Activated T-cell treated with anti-CD3 and anti-CD28 coated beads, Interleukin-2, amount 50 U/mL, for 4 hours (primary cell): ENCODE measurements at regions not wholly inside any gene's neighbourhood (a gene's known extent, or its start where the extent isn't known, plus 50 kb on each side); places are given as distances from the start of the nearest gene placed in this dataset.
"Not testable (repeated sequence)": the region's sequence is repeated elsewhere in the genome, so short reads cannot be mapped to it uniquely, and the experiment has no call there.

ENCODE experiments used
- ATAC-seq, 2 donors: fragments of 200-7000 bp; cut with Tn5 transposase; one replicate each; pipeline ENCODE4 v1.10.0; 2021
- DNase-seq: peaks from one replicate; pipeline ENCODE4 v3.0.0-alpha.2; 2020
- H3K27me3 Mint-ChIP-seq: one replicate; pipeline ENCODE4 v1.8.0; 2021; ENCODE audit warnings: low read depth, mixed read lengths
- H3K36me3 Mint-ChIP-seq: one replicate; pipeline ENCODE4 v1.8.0; 2022; ENCODE audit warnings: mixed read lengths; ENCODE audit not compliant: insufficient read depth
- H3K4me1 Mint-ChIP-seq: one replicate; pipeline ENCODE4 v1.8.0; 2021; ENCODE audit warnings: low read depth, mixed read lengths
- H3K4me3 Mint-ChIP-seq: one replicate; pipeline ENCODE4 v1.8.0; 2021; ENCODE audit warnings: mild to moderate bottlenecking, moderate library complexity, mixed read lengths
- H3K9me3 Mint-ChIP-seq: one replicate; pipeline ENCODE4 v1.8.0; 2021; ENCODE audit warnings: mixed read lengths

DNA sequence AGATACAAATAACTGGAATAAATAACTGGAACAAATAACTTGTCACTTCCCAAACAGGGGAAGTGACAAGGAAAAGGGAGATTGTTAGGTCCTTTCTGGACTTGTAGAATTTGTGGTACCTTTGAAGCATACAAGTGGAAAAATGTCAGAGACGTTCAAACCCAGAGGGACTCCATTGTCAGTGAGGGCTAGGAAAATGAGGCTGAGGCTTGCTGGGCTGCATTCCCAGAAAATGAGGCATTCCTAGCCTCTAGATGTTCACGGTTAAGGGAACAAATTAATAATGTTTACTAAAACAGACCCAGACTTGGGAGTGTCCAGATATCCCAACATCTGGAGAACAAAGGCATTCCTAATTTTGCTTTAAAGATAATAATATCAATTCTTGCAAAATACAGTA lies 1158.0 kb downstream of the PCDH9 start:
- H3K9me3 Mint-ChIP-seq, H3K4me3 Mint-ChIP-seq, ATAC-seq, DNase-seq, H3K4me1 Mint-ChIP-seq, H3K27me3 Mint-ChIP-seq, H3K36me3 Mint-ChIP-seq: not testable (repeated sequence)

DNA sequence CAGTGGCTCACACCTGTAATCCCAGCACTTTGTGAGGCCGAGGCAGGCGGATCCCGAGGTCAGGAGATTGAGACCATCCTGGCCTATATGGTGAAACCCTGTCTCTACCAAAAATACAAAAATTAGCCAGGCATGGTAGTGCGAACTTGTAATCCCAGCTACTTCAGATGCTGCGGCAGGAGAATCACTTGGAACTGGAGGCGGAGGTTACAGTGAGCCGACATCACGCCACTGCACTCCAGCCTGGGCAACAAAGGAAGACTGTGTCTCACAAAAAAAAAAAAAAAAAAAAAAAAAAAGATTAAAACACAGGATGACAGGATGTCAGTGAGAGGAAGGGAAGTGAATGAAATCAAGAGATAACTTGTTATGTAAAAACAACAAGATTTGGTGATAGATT lies 1158.5 kb downstream of the PCDH9 start:
- Mint-ChIP-seq H3K9me3 (peaks cover 5% of the 10 kb centered on the region), H3K36me3 (no peaks in the 10 kb centered on the region), H3K27me3 (no peaks in the 10 kb centered on the region), H3K4me1 (no peaks in the 10 kb centered on the region), H3K4me3 (no peak overlapping the region)
- DNase-seq: no peak
- ATAC-seq: no peak

DNA sequence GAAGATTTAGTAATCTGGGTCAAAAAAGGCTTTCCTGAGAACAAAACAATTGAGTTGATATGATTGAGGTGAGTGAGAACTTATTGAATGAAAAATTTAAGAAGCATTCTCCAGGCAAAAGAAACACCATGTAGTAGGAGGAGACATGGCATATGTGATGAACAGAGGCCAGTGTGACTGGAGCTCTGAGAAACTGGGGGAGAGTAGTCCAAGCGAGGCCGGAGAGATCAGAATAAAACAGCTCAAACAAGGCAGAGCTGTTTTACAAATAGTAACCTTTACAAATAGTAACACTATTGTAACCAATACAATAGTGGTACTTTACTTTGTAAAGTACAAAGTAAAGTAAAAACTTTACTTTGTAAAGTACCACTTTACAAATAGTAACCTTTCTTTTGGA lies 1159.1 kb downstream of the PCDH9 start:
- no peak for ATAC-seq

DNA sequence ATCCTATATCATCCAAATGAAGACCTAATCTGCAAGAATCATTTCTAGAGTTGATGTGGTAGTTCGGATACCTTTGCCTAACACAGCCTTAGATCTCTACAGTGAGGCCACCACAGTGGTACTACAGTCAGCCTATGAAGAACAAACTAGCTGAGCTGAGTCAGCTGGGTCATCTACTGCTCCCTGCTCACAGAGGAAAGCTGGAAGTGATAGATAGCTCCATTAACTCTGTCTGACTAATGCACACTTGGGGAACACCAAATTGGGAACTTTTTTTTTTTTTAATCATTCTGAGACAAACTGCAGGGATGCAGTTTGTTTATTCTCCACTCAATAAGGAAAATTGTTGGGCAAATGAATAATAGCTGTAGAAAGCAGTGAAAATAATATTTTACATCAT lies 1160.6 kb downstream of the PCDH9 start:
- H3K4me3 Mint-ChIP-seq: no peak overlapping the region
- ATAC-seq (no peak), DNase-seq (no peak)
- peaks cover 5% of the 10 kb centered on the region for H3K9me3 Mint-ChIP-seq
- no peaks in the 10 kb centered on the region for H3K4me1 Mint-ChIP-seq
- H3K27me3 Mint-ChIP-seq: no peaks in the 10 kb centered on the region
- H3K36me3 Mint-ChIP-seq: no peaks in the 10 kb centered on the region

More for the DNA sequence above, 1159.1 kb downstream of the PCDH9 start:
- Mint-ChIP-seq H3K4me3 (no peak overlapping the region), H3K27me3 (no peaks in the 10 kb centered on the region), H3K36me3 (no peaks in the 10 kb centered on the region), H3K4me1 (no peaks in the 10 kb centered on the region), H3K9me3 (peaks cover 5% of the 10 kb centered on the region)
- no peak for DNase-seq

DNA sequence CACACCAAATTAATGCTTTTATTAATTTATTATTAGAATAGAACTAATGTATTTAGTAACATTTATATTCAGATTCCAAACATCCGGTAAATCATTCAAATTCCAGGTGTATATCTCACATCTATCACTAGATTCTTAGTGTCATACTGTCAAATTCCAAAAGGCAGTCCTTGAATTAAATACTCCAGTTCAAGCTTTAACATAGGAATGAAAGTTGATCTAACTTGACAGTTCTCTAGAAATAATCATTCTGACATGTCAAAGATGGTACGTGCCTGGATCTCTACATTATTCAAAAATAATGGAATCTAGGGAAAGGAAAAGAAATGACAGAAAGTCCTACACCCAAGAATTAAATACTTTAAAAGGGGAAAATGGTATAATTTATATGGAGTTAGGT lies 1161.5 kb downstream of the PCDH9 start:
- Mint-ChIP-seq H3K4me1 (no peaks in the 10 kb centered on the region), H3K4me3 (no peak overlapping the region), H3K9me3 (peaks cover 5% of the 10 kb centered on the region), H3K27me3 (no peaks in the 10 kb centered on the region), H3K36me3 (no peaks in the 10 kb centered on the region)
- ATAC-seq (no peak), DNase-seq (no peak)

DNA sequence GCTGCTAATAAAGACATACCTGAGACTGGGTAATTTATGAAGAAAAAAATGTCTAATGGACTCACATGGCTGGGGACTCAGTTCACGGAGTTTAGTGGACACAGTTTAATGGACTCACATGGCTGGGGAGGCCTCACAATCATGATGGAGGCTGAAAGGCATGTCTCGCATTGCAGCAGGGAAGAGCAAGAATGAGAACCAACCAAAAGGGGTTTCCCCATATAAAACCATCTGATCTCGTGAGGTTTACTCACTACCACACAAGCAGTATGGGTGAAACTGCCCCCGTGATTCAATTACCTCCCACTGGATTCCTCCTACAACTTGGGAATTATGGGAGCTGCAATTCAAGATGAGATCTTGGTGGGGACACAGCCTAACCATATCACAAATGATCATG lies 1181.2 kb downstream of the PCDH9 start:
- ATAC-seq: no peak
- Mint-ChIP-seq H3K4me1 (no peaks in the 10 kb centered on the region), H3K4me3 (no peak overlapping the region), H3K9me3 (peaks cover 12% of the 10 kb centered on the region), H3K36me3 (no peaks in the 10 kb centered on the region), H3K27me3 (no peaks in the 10 kb centered on the region)
- DNase-seq: no peak

DNA sequence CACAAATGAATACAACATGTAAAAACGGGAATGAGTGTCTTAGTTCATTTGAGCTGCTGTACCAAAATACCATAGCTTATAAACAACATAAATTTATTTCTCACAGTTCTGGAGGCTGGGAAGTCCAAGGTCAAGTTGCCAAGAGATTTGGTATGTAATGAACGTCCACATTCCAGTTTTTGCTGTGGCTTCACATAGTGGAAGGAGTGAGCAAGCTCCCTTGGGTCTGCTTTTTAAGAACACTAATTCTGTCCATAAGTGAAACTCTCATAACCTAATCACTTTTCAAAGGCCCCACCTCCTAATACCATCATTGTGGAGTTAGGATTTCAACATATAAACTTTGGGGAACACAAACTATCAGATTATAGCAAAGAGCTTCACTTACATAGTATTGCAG lies 1189.6 kb downstream of the PCDH9 start:
- no peaks in the 10 kb centered on the region for H3K4me1 Mint-ChIP-seq
- H3K36me3 Mint-ChIP-seq: no peaks in the 10 kb centered on the region
- no peak for DNase-seq
- peaks cover 7% of the 10 kb centered on the region for H3K9me3 Mint-ChIP-seq
- no peak for ATAC-seq
- H3K27me3 Mint-ChIP-seq: no peaks in the 10 kb centered on the region
- H3K4me3 Mint-ChIP-seq: no peak overlapping the region

DNA sequence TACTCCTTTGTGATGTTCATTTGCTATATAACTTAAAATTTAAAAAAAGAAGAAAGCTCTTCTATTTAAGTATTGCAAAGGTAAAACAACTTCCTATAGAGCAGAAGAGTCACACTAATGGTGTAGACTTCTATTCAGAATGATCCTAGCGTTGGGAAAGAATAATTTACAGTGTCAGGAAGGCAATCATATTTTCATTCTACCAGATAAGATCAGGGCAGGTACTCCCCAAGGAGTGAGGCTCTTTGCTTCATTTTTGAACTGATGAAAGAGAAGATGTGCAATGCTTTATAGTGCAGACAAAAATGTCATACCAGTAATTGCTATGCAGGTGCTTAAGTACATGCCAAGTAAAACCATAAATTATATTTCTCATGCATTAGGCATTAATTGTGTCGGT lies 1193.0 kb downstream of the PCDH9 start:
- Mint-ChIP-seq H3K4me1 (no peaks in the 10 kb centered on the region), H3K9me3 (peaks cover 4% of the 10 kb centered on the region), H3K4me3 (no peak overlapping the region), H3K36me3 (no peaks in the 10 kb centered on the region), H3K27me3 (no peaks in the 10 kb centered on the region)
- no peak for ATAC-seq
- no peak for DNase-seq

DNA sequence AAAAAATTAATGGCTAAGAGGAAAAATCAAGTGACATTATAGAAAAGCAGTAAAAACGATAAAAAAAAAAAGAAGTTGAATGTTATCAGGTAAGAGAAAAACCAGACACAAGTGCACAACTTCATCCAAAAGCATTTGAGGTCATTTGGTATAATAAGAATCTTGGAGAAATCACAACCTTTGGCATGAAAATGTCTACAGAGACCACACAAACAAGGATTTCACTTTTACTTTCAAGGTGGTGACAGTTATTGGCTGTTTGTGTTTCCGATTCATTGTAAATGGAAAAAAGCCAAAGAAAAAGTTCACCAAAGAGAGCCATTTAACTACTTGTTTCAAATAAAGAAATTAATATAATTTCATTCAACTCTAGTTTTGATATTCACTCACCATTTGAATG lies 1193.5 kb downstream of the PCDH9 start:
- peaks cover 4% of the 10 kb centered on the region for H3K9me3 Mint-ChIP-seq
- DNase-seq (no peak), ATAC-seq (no peak)
- no peak overlapping the region for H3K4me3 Mint-ChIP-seq
- H3K4me1 Mint-ChIP-seq: no peaks in the 10 kb centered on the region
- no peaks in the 10 kb centered on the region for H3K36me3 Mint-ChIP-seq
- no peaks in the 10 kb centered on the region for H3K27me3 Mint-ChIP-seq

DNA sequence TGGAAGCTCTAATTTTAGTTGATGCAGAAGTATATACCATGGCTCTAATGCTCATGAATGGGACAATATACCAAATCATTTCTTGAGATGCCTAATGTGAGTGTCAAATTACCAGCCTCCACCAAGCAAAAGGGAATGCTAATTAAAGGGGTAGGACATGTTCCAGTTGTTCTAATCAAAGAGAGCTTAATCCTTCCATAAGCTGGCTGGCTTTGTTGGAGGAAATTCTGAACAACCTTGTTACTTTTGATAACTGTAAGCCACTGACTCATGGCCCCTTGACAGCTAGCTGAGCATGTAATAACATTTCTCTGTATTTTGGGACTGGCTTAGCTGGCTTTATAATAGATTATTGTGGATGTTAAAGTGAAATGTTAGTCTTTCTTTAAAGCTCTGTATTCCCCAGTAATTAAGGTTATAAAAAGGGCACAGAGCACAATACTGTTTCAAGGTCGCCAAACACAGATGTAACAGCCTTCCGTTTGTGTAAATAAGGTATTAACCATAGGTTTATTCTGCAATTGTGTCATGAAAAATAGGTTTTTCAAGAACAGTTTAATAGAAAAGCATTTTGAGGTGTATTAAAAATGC lies 1194.0 kb downstream of the PCDH9 start:
- ATAC-seq (no peak), DNase-seq (no peak)
- no peak overlapping the region for H3K4me3 Mint-ChIP-seq
- no peaks in the 10 kb centered on the region for H3K36me3 Mint-ChIP-seq
- no peaks in the 10 kb centered on the region for H3K27me3 Mint-ChIP-seq
- peaks cover 4% of the 10 kb centered on the region for H3K9me3 Mint-ChIP-seq
- H3K4me1 Mint-ChIP-seq: no peaks in the 10 kb centered on the region

DNA sequence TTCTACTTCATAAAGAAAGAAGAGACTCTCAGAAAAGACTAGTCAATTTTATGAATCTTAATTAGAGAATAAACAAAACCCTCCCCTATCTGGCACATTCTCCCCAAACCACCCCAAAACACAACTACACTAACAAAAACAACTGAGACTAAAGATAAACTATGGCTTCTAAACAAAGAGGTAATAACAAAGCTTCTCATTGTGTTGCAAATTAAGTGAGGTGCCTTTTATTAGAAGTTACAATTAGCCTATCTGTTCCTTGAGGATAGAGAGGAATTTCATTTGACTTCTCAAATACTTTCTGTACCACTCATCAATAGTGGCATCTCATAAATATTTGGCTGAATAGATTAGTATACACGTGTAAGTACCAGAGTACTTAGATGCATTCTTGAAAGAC lies 1196.2 kb downstream of the PCDH9 start:
- H3K36me3 Mint-ChIP-seq: no peaks in the 10 kb centered on the region
- H3K9me3 Mint-ChIP-seq: peaks cover 8% of the 10 kb centered on the region
- no peak for ATAC-seq
- no peak for DNase-seq
- no peak overlapping the region for H3K4me3 Mint-ChIP-seq
- H3K27me3 Mint-ChIP-seq: no peaks in the 10 kb centered on the region
- H3K4me1 Mint-ChIP-seq: no peaks in the 10 kb centered on the region

DNA sequence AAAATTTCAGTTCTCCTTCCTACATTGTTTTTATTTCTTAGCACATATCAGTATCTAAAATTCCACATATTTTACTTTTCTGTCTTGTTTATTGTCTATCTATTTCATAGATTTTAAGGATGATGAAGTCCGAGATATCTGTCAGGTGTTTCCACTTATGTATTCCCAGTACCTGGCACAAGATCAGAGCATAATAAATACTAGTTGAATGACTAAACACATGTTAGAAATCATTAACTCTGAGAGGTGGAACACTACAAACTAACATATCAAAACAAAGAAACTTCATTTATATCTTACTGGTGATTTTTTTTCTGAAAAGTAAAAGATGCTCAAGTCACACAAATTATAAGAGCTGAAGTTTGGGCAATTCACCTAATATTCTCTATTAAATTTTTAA lies 1208.3 kb downstream of the PCDH9 start:
- Mint-ChIP-seq H3K4me1 (no peaks in the 10 kb centered on the region), H3K27me3 (no peaks in the 10 kb centered on the region), H3K36me3 (no peaks in the 10 kb centered on the region), H3K4me3 (no peak overlapping the region), H3K9me3 (peaks cover 6% of the 10 kb centered on the region)
- DNase-seq (no peak), ATAC-seq (no peak)

DNA sequence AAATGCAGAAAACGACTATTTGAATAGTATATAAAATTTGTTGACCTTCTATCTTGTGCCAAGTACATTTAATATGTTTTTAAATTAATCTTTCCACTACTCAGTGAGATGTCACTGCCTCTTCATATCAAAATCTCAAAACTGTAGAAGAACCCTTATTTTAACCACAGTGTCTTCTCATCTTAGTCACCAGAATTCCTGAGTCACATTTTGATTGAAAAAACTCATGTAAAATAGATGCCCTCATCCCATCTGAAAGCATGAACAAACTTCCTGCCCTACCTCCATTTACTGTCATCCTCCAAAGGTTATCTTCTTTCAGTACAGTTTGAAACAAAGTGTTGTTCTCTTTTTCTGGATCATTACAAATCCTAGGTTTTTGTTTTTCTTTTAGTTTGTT lies 1215.4 kb downstream of the PCDH9 start:
- no peak for DNase-seq
- no peaks in the 10 kb centered on the region for H3K36me3 Mint-ChIP-seq
- H3K9me3 Mint-ChIP-seq: peaks cover 4% of the 10 kb centered on the region
- H3K4me1 Mint-ChIP-seq: no peaks in the 10 kb centered on the region
- no peaks in the 10 kb centered on the region for H3K27me3 Mint-ChIP-seq
- H3K4me3 Mint-ChIP-seq: no peak overlapping the region
- ATAC-seq: no peak

DNA sequence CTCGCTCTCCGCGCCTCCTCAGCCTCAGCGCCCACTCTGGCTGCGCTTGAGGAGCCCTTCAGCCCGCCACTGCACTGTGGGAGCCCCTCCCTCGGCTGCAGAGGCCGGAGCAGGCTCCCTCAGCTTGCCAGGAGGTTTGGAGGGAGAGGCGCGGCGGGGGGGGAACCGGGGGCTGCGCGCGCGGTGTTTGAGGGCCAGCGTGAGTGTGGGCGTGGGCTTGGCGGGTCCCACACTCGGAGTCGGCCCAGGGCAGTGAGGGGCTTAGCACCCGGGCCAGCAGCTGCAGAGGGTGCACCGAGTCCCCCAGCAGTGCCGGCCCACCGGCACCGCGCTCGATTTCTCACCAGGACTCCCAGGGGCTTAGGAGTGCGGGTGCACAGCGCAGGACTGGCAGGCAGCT lies 1220.9 kb downstream of the PCDH9 start:
- Mint-ChIP-seq H3K4me1 (no peaks in the 10 kb centered on the region), H3K4me3 (no peak overlapping the region), H3K9me3 (peaks cover 12% of the 10 kb centered on the region), H3K27me3 (no peaks in the 10 kb centered on the region), H3K36me3 (no peaks in the 10 kb centered on the region)
- ATAC-seq (no peak), DNase-seq (no peak)

DNA sequence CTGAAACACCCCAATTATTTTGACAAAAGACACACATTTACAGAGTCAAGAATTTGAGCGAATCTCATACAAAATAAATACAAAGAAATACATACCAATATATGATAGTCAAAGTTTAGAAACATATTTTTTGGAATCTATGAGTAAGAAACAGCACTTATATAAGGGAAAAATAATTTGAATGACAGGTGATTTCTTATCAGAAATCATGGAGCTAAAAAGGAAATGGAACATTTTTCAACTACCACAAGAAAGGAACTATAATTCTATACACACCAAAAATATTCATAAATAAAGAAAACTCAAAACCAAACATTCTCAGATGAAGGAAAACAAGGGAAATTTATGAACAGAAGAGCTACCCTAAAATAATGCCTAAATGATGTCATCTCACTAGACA lies 1226.6 kb downstream of the PCDH9 start:
- H3K9me3 Mint-ChIP-seq: peaks cover 21% of the 10 kb centered on the region
- H3K27me3 Mint-ChIP-seq: no peaks in the 10 kb centered on the region
- ATAC-seq: no peak
- DNase-seq: no peak
- H3K36me3 Mint-ChIP-seq: no peaks in the 10 kb centered on the region
- no peak overlapping the region for H3K4me3 Mint-ChIP-seq
- H3K4me1 Mint-ChIP-seq: no peaks in the 10 kb centered on the region

DNA sequence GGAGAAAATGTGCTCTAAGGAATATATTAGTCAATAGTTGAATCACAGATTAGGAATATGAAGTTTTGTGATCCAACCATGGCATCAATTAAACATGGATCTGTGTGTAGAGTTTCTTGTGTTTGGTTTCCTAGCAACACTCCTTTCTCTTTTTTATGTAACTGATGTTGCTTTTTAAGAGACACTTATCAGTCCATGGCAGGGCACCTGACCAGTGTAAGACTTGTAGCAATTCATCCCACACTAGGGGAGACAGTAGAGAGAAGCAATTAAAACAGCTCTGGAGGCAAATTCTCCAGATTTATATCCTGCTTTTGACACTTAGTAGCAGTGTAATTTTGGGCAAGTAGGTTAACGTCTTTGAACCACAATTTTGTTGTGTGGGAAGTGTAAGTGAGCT lies 1229.0 kb downstream of the PCDH9 start:
- peaks cover 23% of the 10 kb centered on the region for H3K9me3 Mint-ChIP-seq
- H3K36me3 Mint-ChIP-seq: no peaks in the 10 kb centered on the region
- no peaks in the 10 kb centered on the region for H3K4me1 Mint-ChIP-seq
- DNase-seq (no peak), ATAC-seq (no peak)
- no peaks in the 10 kb centered on the region for H3K27me3 Mint-ChIP-seq
- no peak overlapping the region for H3K4me3 Mint-ChIP-seq
